Endometrium (tissue), 2 donors: ENCODE measurements at regions not wholly inside any gene's neighbourhood (a gene's known extent, or its start where the extent isn't known, plus 50 kb on each side); places are given as distances from the start of the nearest gene placed in this dataset.
"Not testable (repeated sequence)": the region's sequence is repeated elsewhere in the genome, so short reads cannot be mapped to it uniquely, and the experiment has no call there.

ENCODE experiments used
- FAIRE-seq: peaks from 2 replicates; lab custom pipeline; 2012; peaks lifted over from hg19 to GRCh38; lab: Jason Lieb, UNC
- donor health status: control.
- donor health status: control.

DNA sequence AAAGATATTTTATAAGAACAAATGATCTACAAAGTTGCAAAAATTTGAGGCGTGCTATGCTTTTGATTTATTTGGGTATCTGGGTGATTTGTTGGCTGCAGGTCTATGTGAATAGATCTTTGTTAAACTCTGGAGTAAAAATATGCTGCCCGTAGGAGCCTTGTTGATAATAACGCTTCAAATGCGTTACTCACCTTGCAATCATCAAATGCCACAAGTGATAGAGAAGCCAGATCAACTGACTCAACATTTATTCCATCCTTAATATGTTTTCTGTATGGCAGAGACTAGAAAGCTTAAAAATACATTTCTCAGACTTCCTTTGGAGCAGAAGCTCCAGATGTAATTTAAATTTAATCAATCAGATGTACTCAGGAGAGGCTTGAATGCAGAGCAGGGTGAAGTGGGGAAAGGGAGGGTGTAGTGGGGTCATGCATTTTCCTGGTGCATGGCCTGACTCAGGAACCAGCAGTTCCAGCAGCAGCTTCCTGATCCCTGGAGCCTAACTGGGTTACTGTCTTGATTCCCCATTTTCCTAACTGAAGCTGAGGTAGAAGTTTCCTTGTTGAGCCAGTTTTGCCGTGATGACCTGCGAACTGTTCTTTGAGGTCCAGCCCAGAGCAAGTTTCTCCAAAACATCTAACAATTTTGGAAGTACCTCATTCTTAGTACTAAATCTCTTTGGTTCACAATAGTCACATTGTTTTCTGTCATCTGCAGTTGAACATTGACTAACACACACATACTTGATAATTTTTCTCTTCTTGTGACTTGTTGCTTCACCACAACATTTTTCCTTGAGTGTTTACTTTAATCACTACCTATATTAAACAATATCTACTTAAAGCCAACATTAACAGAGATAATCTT lies 284.7 kb upstream of the CWC22 start:
- FAIRE-seq = no peak

DNA sequence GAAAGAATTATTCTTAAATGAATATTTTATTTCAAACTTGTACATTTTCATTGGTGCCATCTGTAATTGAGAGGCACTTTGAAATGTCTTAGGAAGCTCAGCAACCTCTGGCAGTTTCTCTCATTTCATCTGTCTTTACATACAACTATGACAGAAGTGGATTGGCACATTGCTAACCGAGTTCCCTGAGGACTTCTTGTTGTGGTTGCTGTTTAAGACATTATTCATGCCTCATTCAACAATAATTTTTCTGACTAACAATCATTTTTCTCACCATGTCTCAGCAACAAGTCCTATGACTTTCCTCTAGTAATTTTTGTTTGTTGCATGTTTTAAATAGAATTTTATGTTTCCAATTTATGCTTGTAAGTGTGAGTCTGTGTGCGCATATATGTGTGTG lies 284.0 kb upstream of the CWC22 start:
- no peak for FAIRE-seq

DNA sequence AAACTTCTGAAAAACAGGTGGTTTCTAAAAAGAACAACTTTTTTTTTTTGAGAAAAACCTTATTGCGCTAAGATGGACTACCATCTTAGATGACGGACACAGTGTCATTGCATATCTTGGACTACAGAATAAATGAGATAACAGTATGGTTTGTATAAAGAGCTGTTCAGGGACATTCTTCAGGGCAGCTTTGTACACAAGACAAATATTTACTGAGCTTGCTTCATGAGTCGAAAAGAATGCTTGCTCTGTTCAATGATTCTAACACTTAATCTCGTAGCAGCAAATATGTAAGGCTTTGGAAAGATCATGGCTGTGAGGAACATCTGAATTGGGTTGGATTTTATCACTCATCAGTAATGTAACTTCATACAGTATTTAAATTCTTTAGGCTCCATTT lies 282.5 kb upstream of the CWC22 start:
- no peak for FAIRE-seq

DNA sequence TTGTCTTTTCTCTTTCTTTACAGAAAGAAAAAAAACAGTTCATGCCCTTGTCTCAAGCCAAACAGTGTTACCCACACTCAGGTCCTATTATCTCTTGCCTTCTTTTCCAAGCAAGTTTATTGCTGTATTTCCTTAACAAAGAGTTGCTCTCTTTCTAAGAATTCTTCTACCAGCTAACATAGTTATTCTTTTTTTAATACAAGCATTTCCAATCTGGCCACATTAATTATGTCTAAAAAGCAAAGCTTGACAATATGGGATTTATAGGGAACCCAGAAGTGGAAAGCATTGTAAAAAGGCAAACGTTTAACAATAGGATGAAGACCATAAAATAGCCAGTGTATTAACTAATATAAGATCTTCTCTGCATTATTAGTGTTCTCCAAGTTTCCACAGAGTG lies 272.5 kb upstream of the CWC22 start:
- no peak for FAIRE-seq

- no peak for FAIRE-seq
These were observed 269.6 kb upstream of the CWC22 start for GRCh38 chr2:180276733-180277132.

DNA sequence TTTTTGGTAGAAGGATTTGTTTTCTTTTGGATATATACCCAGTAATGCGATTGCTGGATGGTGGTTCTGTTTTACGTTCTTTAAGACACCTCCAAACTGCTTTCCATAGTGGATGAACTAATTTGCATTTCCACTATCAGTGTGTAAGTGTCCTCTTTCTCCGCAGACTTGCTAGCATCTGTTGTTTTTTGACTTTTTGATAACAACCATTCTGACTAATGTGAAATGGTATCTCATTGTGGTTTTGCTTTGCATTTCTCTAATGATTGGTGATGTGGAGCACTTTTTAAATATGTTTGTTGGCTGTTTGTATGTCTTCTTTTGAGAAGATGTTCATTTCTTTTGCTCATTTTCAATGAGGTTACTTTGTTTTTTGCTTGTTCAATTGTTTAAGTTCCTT lies 260.9 kb upstream of the CWC22 start:
- no peak for FAIRE-seq

DNA sequence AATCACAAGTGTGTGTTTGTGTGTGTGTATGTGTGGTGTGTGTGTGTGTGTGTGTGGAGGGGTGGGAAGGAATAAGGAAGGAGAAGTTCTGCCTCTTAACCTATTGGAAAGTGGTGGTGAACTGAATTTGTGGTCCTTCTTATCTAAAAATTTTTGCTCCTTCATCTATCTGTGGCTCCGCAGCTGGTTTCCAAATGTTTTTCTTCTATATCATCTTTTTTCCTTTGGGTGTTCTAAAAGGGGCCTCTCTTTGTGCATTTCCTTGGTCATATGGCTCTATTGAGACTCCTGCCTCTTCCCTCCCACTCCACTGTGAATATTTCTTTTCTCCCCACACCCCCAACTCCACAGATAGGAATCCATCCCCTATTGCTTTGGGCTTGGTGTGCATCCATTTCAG lies 254.9 kb upstream of the CWC22 start:
- no peak for FAIRE-seq

GRCh38 chr2:180258579-180258978 lies 251.5 kb upstream of the CWC22 start:
- no peak for FAIRE-seq

DNA sequence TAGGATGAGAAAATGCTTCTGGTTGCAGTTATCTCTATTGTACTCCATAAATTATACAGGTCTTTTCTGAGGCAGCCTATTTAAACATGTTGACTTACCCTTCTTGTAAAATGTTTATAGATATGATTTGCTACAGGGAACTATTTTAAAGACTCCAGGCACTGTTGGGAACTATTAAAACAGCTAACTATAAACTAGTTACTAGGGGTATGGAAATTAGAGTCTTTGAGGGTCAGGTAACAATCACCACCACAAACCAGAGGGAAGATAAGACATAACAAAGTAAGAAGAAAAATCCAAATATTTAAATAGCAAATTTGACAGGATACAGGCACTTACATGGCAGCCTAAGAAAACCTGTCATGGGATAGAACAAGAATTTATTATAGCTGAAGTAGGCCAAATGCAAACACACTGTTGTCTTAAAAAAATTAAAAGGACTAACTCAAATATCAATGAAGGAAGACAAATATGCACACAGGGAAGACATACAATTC lies 251.0 kb upstream of the CWC22 start:
- FAIRE-seq = no peak

- no peak for FAIRE-seq
These were observed 250.2 kb upstream of the CWC22 start for GRCh38 chr2:180257247-180257646.

DNA sequence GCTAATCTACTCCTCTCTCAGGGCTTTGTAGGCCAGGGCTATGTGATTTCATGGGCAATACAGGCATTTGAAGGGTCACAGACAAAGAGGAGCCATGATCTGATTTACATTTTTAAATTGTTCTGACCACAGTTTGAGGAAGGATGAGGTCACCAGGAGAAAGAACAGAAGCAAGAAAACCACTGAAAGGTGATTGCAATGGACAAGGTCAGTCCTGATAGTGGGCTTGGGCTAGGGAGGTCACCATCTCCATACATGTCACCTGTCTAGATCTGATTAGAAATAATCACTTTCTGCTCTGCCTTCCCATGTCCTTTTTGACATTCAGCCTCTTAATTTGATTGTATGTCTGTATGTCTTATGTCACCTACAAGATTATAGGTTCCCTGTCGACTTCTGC lies 248.9 kb upstream of the CWC22 start:
- no peak for FAIRE-seq

GRCh38 chr2:180254872-180255271 lies 247.8 kb upstream of the CWC22 start:
- no peak for FAIRE-seq

- no peak for FAIRE-seq
These were observed 240.6 kb upstream of the CWC22 start for GRCh38 chr2:180247658-180248057.

GRCh38 chr2:180246268-180246667 lies 239.2 kb upstream of the CWC22 start:
- FAIRE-seq = no peak

GRCh38 chr2:180240774-180241173 lies 233.7 kb upstream of the CWC22 start:
- FAIRE-seq = no peak

- no peak for FAIRE-seq
These were observed 231.6 kb upstream of the CWC22 start for GRCh38 chr2:180238729-180239128.

- FAIRE-seq = not testable (repeated sequence)
These were observed 229.0 kb upstream of the CWC22 start for GRCh38 chr2:180236061-180236460.

- FAIRE-seq = not testable (repeated sequence)
These were observed 228.4 kb upstream of the CWC22 start for GRCh38 chr2:180235506-180235905.

GRCh38 chr2:180234991-180235390 lies 227.9 kb upstream of the CWC22 start:
- FAIRE-seq = not testable (repeated sequence)

GRCh38 chr2:180231015-180231414 lies 223.9 kb upstream of the CWC22 start:
- no peak for FAIRE-seq

DNA sequence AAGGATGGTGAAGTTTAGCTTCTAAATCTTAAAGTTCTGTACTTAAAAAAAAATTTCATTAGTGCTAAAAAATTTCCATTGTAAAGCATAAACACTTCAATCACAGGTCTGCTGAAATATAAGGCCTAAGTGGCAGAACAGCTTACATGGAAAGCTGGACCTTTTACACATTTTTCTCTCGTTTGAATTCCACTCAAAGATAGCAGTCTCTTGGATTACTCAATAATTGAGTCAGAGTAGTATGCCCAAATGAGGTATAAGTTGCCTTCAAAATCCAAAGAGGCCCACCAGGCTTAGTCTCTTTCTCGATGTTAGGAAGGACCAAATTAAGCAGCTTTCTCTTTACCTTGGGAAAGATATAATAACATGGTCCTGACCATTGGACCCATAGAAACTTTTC lies 220.4 kb upstream of the CWC22 start:
- no peak for FAIRE-seq

DNA sequence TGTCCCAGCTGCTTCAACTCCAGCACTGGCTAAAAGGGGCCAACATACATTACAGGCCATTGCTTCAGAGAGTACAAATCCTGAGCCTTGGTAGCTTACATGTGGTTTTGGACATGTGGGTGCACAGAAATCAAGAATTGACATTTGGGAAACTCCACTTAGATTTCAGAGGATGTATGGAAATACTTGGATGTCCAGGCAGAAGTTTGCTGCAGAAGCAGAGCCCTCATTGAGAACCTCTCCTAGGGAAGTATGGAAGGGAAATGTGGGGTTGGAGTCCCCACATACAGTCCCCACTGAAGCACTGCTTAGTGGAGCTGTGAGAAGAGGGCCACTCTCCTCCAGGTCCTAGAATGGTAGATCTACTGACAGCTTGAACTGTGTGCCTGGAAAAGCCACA lies 218.0 kb upstream of the CWC22 start:
- FAIRE-seq = no peak

DNA sequence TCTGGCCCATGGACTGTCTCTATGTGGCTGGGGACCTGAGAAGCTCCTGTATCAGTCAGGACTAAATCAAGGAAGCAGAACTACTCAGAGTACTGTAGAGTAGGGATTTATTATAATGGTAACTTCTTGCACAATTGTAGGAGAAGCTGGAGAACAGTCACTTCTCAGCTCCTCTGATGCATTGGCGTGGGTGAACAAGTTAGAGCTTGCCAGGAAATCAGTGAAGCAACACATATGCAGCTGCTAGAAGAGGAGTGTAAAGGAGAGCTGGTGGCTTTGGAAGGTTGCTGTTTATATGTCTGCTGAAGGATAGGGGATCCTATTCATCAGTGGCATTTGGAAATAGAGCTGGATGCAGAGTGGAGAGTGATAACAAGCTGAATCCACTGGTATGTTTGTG lies 215.5 kb upstream of the CWC22 start:
- FAIRE-seq = no peak

GRCh38 chr2:180219491-180219890 lies 212.4 kb upstream of the CWC22 start:
- FAIRE-seq = no peak
